ENCODE measurements at regions not wholly inside any gene's neighbourhood (a gene's known extent, or its start where the extent isn't known, plus 50 kb on each side); places are given as distances from the start of the nearest gene placed in this dataset.
"Not testable (repeated sequence)": the region's sequence is repeated elsewhere in the genome, so short reads cannot be mapped to it uniquely, and the experiment has no call there.

GRCh38 chr4:162837679-162838078, 329.0 kb downstream of the NAF1 start:
- Mint-ChIP-seq H3K27ac (ENCODE audit: unreplicated experiment) (no peak overlapping the region), H3K4me3 (no peak overlapping the region), H3K9me3 (peaks cover 12% of the 10 kb centered on the region), H3K27me3 (ENCODE audit: low read depth) (no peaks in the 10 kb centered on the region), H3K4me1 (no peaks in the 10 kb centered on the region), H3K36me3 (ENCODE audit: low read depth) (no peaks in the 10 kb centered on the region)
- no peak for TF ChIP-seq CTCF (conservative IDR thresholded peaks at IDR 0.05)
- no peak for DNase-seq (ENCODE audit: low read depth, low spot score)

DNA sequence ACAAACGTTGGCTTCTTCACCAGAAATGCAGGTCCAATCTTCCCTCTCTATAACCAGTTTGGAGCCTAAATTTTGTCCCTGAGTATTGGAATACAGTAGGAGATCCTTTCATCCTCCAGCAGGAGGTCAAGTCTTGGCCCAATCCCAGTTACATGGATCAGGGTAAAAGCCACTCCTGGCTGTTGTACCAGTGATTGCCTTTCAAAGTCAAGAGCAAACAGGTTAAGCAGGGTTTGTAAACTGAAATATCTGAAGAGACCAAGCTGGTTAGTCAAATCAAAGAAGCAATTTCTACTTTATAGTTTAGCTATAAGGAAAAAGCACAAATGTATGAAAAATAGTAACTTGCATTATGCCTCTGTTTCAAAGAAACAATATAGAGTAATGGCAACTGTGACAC, 329.4 kb downstream of the NAF1 start:
- peaks cover 12% of the 10 kb centered on the region for H3K9me3 Mint-ChIP-seq
- H3K4me3 Mint-ChIP-seq: no peak overlapping the region
- no peak for TF ChIP-seq CTCF (conservative IDR thresholded peaks at IDR 0.05)
- H3K4me1 Mint-ChIP-seq: no peaks in the 10 kb centered on the region
- H3K27me3 Mint-ChIP-seq (ENCODE audit: low read depth): no peaks in the 10 kb centered on the region
- no peak for DNase-seq (ENCODE audit: low read depth, low spot score)
- H3K36me3 Mint-ChIP-seq (ENCODE audit: low read depth): no peaks in the 10 kb centered on the region
- H3K27ac Mint-ChIP-seq (ENCODE audit: unreplicated experiment): no peak overlapping the region

GRCh38 chr4:162836773-162837172, 329.9 kb downstream of the NAF1 start:
- Mint-ChIP-seq H3K36me3 (ENCODE audit: low read depth) (no peaks in the 10 kb centered on the region), H3K27ac (ENCODE audit: unreplicated experiment) (no peak overlapping the region)
- TF ChIP-seq CTCF (conservative IDR thresholded peaks at IDR 0.05): no peak

DNA sequence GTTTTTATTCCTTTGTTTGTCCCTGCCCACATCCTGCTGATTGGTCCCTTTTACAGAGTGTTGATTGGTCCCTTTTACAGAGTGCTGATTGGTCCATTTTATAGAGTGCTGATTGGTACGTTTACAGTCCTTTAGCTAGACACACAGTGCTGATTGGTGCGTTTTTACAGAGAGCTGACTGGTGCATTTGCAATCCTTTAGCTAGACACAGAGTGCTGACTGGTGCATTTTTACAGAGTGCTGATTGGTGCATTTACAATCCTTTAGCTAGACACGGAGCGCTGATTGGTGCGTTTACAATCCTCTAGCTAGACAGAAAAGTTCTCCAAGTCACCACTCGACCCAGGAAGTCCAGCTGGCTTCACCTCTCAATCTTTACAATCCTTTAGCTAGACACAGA, 330.4 kb downstream of the NAF1 start:
- not testable (repeated sequence) for H3K27ac Mint-ChIP-seq (ENCODE audit: unreplicated experiment); H3K4me3 Mint-ChIP-seq; H3K36me3 Mint-ChIP-seq (ENCODE audit: low read depth); H3K4me1 Mint-ChIP-seq; DNase-seq (ENCODE audit: low read depth, low spot score); H3K27me3 Mint-ChIP-seq (ENCODE audit: low read depth)
- peaks cover 12% of the 10 kb centered on the region for H3K9me3 Mint-ChIP-seq

More at GRCh38 chr4:162836773-162837172, 329.9 kb downstream of the NAF1 start:
- no peaks in the 10 kb centered on the region for H3K4me1 Mint-ChIP-seq
- H3K9me3 Mint-ChIP-seq: peaks cover 12% of the 10 kb centered on the region
- DNase-seq (ENCODE audit: low read depth, low spot score): no peak
- H3K4me3 Mint-ChIP-seq: no peak overlapping the region
- H3K27me3 Mint-ChIP-seq (ENCODE audit: low read depth): no peaks in the 10 kb centered on the region

GRCh38 chr4:162830899-162831298, 335.8 kb downstream of the NAF1 start:
- TF ChIP-seq CTCF (conservative IDR thresholded peaks at IDR 0.05): no peak
- DNase-seq (ENCODE audit: low read depth, low spot score): no peak
- Mint-ChIP-seq H3K9me3 (peaks cover 2% of the 10 kb centered on the region), H3K27ac (ENCODE audit: unreplicated experiment) (no peak overlapping the region), H3K4me1 (no peaks in the 10 kb centered on the region), H3K4me3 (no peak overlapping the region), H3K27me3 (ENCODE audit: low read depth) (no peaks in the 10 kb centered on the region), H3K36me3 (ENCODE audit: low read depth) (no peaks in the 10 kb centered on the region)

- H3K9me3 Mint-ChIP-seq; H3K27ac Mint-ChIP-seq (ENCODE audit: unreplicated experiment); H3K4me3 Mint-ChIP-seq; H3K27me3 Mint-ChIP-seq (ENCODE audit: low read depth); H3K4me1 Mint-ChIP-seq; DNase-seq (ENCODE audit: low read depth, low spot score); H3K36me3 Mint-ChIP-seq (ENCODE audit: low read depth): not testable (repeated sequence)
Observed at GRCh38 chr4:162817374-162817773, 349.3 kb downstream of the NAF1 start.

DNA sequence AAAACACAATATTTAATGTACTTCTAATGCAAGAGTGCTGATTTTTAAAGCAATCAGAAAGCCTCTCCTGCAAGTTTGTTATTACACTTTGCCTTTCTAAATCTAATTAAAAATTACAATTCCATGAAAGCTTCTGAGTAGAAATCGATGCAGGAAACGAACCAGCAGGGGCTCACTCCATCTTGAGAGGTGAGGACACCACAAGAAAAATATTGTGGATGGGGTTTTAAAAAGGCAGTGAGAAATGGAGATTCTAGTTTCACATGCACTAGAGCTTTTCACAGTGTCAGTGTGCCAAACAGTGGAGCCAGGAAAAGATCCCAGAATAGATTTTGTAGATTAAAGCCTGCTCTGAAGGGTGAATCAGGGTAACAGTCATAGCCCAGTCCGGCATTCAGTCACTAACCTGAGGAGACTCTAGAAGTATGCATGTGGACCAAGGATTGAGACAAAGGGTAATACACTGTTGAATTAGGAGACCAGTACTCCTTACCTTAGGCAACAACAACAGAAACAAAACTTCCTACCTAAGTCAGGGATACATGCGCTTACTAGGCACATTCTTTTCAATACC, 362.3 kb downstream of the NAF1 start:
- DNase-seq (ENCODE audit: low read depth, low spot score): no peak
- Mint-ChIP-seq H3K27me3 (ENCODE audit: low read depth) (no peaks in the 10 kb centered on the region), H3K4me1 (no peaks in the 10 kb centered on the region), H3K27ac (ENCODE audit: unreplicated experiment) (no peak overlapping the region), H3K4me3 (no peak overlapping the region), H3K36me3 (ENCODE audit: low read depth) (no peaks in the 10 kb centered on the region), H3K9me3 (peaks cover 5% of the 10 kb centered on the region)
- no peak for TF ChIP-seq CTCF (conservative IDR thresholded peaks at IDR 0.05)
